Keratinocyte (primary cell): ENCODE measurements at regions not wholly inside any gene's neighbourhood (a gene's known extent, or its start where the extent isn't known, plus 50 kb on each side); places are given as distances from the start of the nearest gene placed in this dataset.

Source experiments
- DNase-seq: peaks from one replicate; pipeline ENCODE4 v3.0.0-alpha.2; 2011; ENCODE audit warnings: low read depth, missing footprints, low spot score
- FAIRE-seq: peaks from 2 replicates; lab custom pipeline; 2011; peaks lifted over from hg19 to GRCh38; lab: Jason Lieb, UNC
- H2AFZ ChIP-seq: 2 replicates; pipeline ENCODE4 v1.6.0; 2012; ENCODE audit warnings: low read length, control low read depth, inconsistent platforms; ENCODE audit not compliant: control insufficient read depth
- H3K27ac ChIP-seq: 2 replicates; pipeline ENCODE4 v1.5.1; 2011; ENCODE audit warnings: low read length; ENCODE audit not compliant: control insufficient read depth, insufficient read depth
- H3K27me3 ChIP-seq: 3 replicates; pipeline ENCODE4 v1.6.0; 2011; ENCODE audit warnings: low read length; ENCODE audit not compliant: control insufficient read depth, insufficient read depth; ENCODE audit errors: extremely low read depth
- H3K36me3 ChIP-seq, 2 experiments: 2 replicates in 1 of 2; 3 replicates in 1 of 2; pipeline ENCODE4 v1.5.1; 2011; ENCODE audit warnings: low read length in 2 of 2, mild to moderate bottlenecking in 1 of 2; ENCODE audit not compliant: control insufficient read depth in 2 of 2, insufficient read depth in 2 of 2; ENCODE audit errors: extremely low read depth in 1 of 2
- H3K4me1 ChIP-seq: 3 replicates; pipeline ENCODE4 v1.5.1; 2011; ENCODE audit warnings: low read length; ENCODE audit not compliant: control insufficient read depth, insufficient read depth; ENCODE audit errors: extremely low read depth
- H3K4me2 ChIP-seq: 3 replicates; pipeline ENCODE4 v1.6.0; 2011; ENCODE audit warnings: low read depth, low read length; ENCODE audit not compliant: control insufficient read depth, insufficient read depth; ENCODE audit errors: extremely low read depth
- H3K4me3 ChIP-seq, 3 experiments: fragments of 200-600 bp in 1 of 3; sonication (generic) in 1 of 3; 2 replicates in 2 of 3; 3 replicates in 1 of 3; pipeline ENCODE4 v1.5.1; 2011 to 2016; ENCODE audit warnings: low read length in 3 of 3, mild to moderate bottlenecking in 3 of 3, control low read depth in 2 of 3, inconsistent platforms in 1 of 3, low read depth in 1 of 3, mixed read lengths in 1 of 3, mixed run types in 1 of 3, moderate library complexity in 1 of 3; ENCODE audit not compliant: control insufficient read depth in 2 of 3, insufficient read depth in 2 of 3; ENCODE audit errors: extremely low read depth in 1 of 3
- H3K79me2 ChIP-seq: 2 replicates; pipeline ENCODE4 v1.6.0; 2012; ENCODE audit warnings: low read length; ENCODE audit not compliant: control insufficient read depth, insufficient read depth
- H3K9ac ChIP-seq: 3 replicates; pipeline ENCODE4 v1.6.0; 2011; ENCODE audit warnings: low read length; ENCODE audit not compliant: control insufficient read depth, insufficient read depth; ENCODE audit errors: extremely low read depth
- H3K9me1 ChIP-seq: 3 replicates; pipeline ENCODE4 v1.6.0; 2011; ENCODE audit warnings: low read length; ENCODE audit not compliant: control insufficient read depth, insufficient read depth; ENCODE audit errors: extremely low read depth
- H3K9me3 ChIP-seq: 2 replicates; pipeline ENCODE4 v1.5.1; 2012; ENCODE audit warnings: low read depth, low read length; ENCODE audit not compliant: control insufficient read depth
- H4K20me1 ChIP-seq: 3 replicates; pipeline ENCODE4 v1.6.0; 2011; ENCODE audit warnings: low read length; ENCODE audit not compliant: control insufficient read depth, insufficient read depth; ENCODE audit errors: extremely low read depth
- CTCF ChIP-seq, 3 experiments: IDR thresholded peaks in 1 of 3; conservative IDR thresholded peaks in 1 of 3; optimal IDR thresholded peaks in 1 of 3; 2 replicates in 2 of 3; 3 replicates in 1 of 3; pipeline versions ENCODE3 to v1.5.1; 2011; ENCODE audit warnings: low read length in 3 of 3, mild to moderate bottlenecking in 3 of 3, moderate library complexity in 2 of 3, control low read depth in 1 of 3, inconsistent platforms in 1 of 3; ENCODE audit not compliant: insufficient read depth in 2 of 3; ENCODE audit errors: extremely low read depth in 1 of 3
- EZH2 ChIP-seq: IDR thresholded peaks from one replicate; pipeline ENCODE4 v1.6.1; 2012; ENCODE audit warnings: inconsistent platforms, mild to moderate bottlenecking, low read length, moderate library complexity
- dilution Hi-C: fragments of 300-500 bp; cut with MboI; formaldehyde crosslinking; loops from one replicate; pipeline ENCODE4 v1.7.0; 2020; ENCODE audit warnings: low sequenced_read_pairs; ENCODE audit not compliant: extremely low pct_ligation_motif_present

- FAIRE-seq (no peak), DNase-seq (no peak)
- H3K27ac ChIP-seq = no peak overlapping the region
- dilution Hi-C loops = no loop called here
- H3K9me1 ChIP-seq = no peaks in the 10 kb centered on the region
- no peaks in the 10 kb centered on the region for H3K9me3 ChIP-seq
- TF ChIP-seq CTCF (optimal IDR thresholded peaks at IDR 0.05 in 1 of 3, IDR thresholded peaks at IDR 0.05 in 1 of 3, conservative IDR thresholded peaks at IDR 0.05 in 1 of 3; ENCODE audit: extremely low read depth in 1 of 3, insufficient read depth in 2 of 3, low read length in 3 of 3) = no peak
- TF ChIP-seq EZH2 = no peak
- peaks cover 6% of the 10 kb centered on the region for H3K4me1 ChIP-seq
- H3K36me3 ChIP-seq = no peaks in the 10 kb centered on the region
- H4K20me1 ChIP-seq = no peaks in the 10 kb centered on the region
- no peak overlapping the region for H3K4me2 ChIP-seq
- no peak overlapping the region for H2AFZ ChIP-seq
- no peak overlapping the region for H3K4me3 ChIP-seq
- H3K27me3 ChIP-seq = no peaks in the 10 kb centered on the region
- H3K79me2 ChIP-seq = no peaks in the 10 kb centered on the region
- H3K9ac ChIP-seq = no peak overlapping the region
These were observed 101.7 kb upstream of the TP63 start for GRCh38 chr3:189529468-189529867.

- DNase-seq = no peak
- no peaks in the 10 kb centered on the region for H3K79me2 ChIP-seq
- no peak overlapping the region for H3K27ac ChIP-seq
- H3K9me3 ChIP-seq = no peaks in the 10 kb centered on the region
- dilution Hi-C loops = no loop called here
- H3K4me1 ChIP-seq = peaks cover 6% of the 10 kb centered on the region
- H3K4me3 ChIP-seq = no peak overlapping the region
- TF ChIP-seq CTCF (optimal IDR thresholded peaks at IDR 0.05 in 1 of 3, IDR thresholded peaks at IDR 0.05 in 1 of 3, conservative IDR thresholded peaks at IDR 0.05 in 1 of 3; ENCODE audit: extremely low read depth in 1 of 3, insufficient read depth in 2 of 3, low read length in 3 of 3) (no peak), EZH2 (no peak)
- no peaks in the 10 kb centered on the region for H3K27me3 ChIP-seq
- H3K36me3 ChIP-seq = no peaks in the 10 kb centered on the region
- no peaks in the 10 kb centered on the region for H4K20me1 ChIP-seq
- no peak overlapping the region for H2AFZ ChIP-seq
- no peak for FAIRE-seq
- no peaks in the 10 kb centered on the region for H3K9me1 ChIP-seq
- no peak overlapping the region for H3K9ac ChIP-seq
- H3K4me2 ChIP-seq = no peak overlapping the region
These were observed 101.2 kb upstream of the TP63 start for GRCh38 chr3:189529889-189530471.
